ENCODE measurements at regions not wholly inside any gene's neighbourhood (a gene's known extent, or its start where the extent isn't known, plus 50 kb on each side); places are given as distances from the start of the nearest gene placed in this dataset.

GRCh38 chr2:49379406-49379805 is 225.1 kb upstream of the FSHR start:
- no peaks in the 10 kb centered on the region for H3K4me1 ChIP-seq (ENCODE audit: control insufficient read depth in 1 of 2, insufficient read depth in 2 of 2, low read depth in 1 of 2, low read length in 1 of 2)
- no peak overlapping the region for H3K9ac ChIP-seq
- no peak overlapping the region for H2AFZ ChIP-seq (ENCODE audit: low read depth)
- H3K4me2 ChIP-seq = no peak overlapping the region
- no peak overlapping the region for H3K4me3 ChIP-seq (ENCODE audit: low read depth in 2 of 2, low read length in 1 of 2)
- ChIA-PET CTCF (no interaction called here), POLR2A (no interaction called here)
- no peaks in the 10 kb centered on the region for H3K27me3 ChIP-seq (ENCODE audit: insufficient read depth)
- no peaks in the 10 kb centered on the region for H3K36me3 ChIP-seq (replicated peaks in 1 of 2; ENCODE audit: control insufficient read depth in 1 of 2, insufficient read depth in 2 of 2, low read length in 1 of 2)
- no peak for DNase-seq
- H4K20me1 ChIP-seq (ENCODE audit: insufficient read depth) = no peaks in the 10 kb centered on the region
- H3K27ac ChIP-seq (ENCODE audit: low read depth in 2 of 2, low read length in 1 of 2) = no peak overlapping the region
- no peaks in the 10 kb centered on the region for H3K79me2 ChIP-seq (ENCODE audit: insufficient read depth)
- no peak for TF ChIP-seq RCOR1 (IDR thresholded peaks at IDR 0.05; ENCODE audit: low read length)
- 2% methylated on average over 1 of the region's 1 CpG for WGBS (ENCODE audit: low lambda C conversion rate)
- no peaks in the 10 kb centered on the region for H3F3A ChIP-seq (replicated peaks; ENCODE audit: insufficient read depth)
- 0 out of 2 replicates have a peak, but pooled peaks cover 9% of the 10 kb centered on the region for H3K9me3 ChIP-seq
- no peaks in the 10 kb centered on the region for H3K9me2 ChIP-seq

GRCh38 chr2:49371128-49371701 is 216.9 kb upstream of the FSHR start:
- Histone ChIP-seq H3K79me2 (ENCODE audit: insufficient read depth) (no peaks in the 10 kb centered on the region), H3K9me2 (no peaks in the 10 kb centered on the region), H3K4me1 (ENCODE audit: control insufficient read depth in 1 of 2, insufficient read depth in 2 of 2, low read depth in 1 of 2, low read length in 1 of 2) (no peaks in the 10 kb centered on the region; a peak in 1 of 4 replicates), H4K20me1 (ENCODE audit: insufficient read depth) (no peaks in the 10 kb centered on the region), H3K9ac (no peak overlapping the region), H2AFZ (ENCODE audit: low read depth) (no peak overlapping the region), H3K36me3 (replicated peaks in 1 of 2; ENCODE audit: control insufficient read depth in 1 of 2, insufficient read depth in 2 of 2, low read length in 1 of 2) (no peaks in the 10 kb centered on the region), H3F3A (replicated peaks; ENCODE audit: insufficient read depth) (no peaks in the 10 kb centered on the region), H3K4me3 (ENCODE audit: low read depth in 2 of 2, low read length in 1 of 2) (no peak overlapping the region), H3K27ac (ENCODE audit: low read depth in 2 of 2, low read length in 1 of 2) (no peak overlapping the region), H3K27me3 (ENCODE audit: insufficient read depth) (no peaks in the 10 kb centered on the region), H3K9me3 (no peaks in the 10 kb centered on the region), H3K4me2 (no peak overlapping the region)
- DNase-seq = peak; percentile 5
- CTCF ChIA-PET = interaction anchor here (1.7 kb wide), 1 partner anchor 9 kb away, joined by 7 read pairs; no protein-coding TSS in a partner anchor
- POLR2A ChIA-PET = no interaction called here
- TF ChIP-seq CTCF (IDR thresholded peaks at IDR 0.05) (no peak), PBX3 (IDR thresholded peaks at IDR 0.05) (no peak), JUND (IDR thresholded peaks at IDR 0.05) (no peak), TAF1 (IDR thresholded peaks at IDR 0.05; ENCODE audit: borderline replicate concordance, low read depth, low read length) (no peak), SMC3 (IDR thresholded peaks at IDR 0.05; ENCODE audit: low read depth, low read length) (no peak), USF2 (IDR thresholded peaks at IDR 0.05; ENCODE audit: borderline replicate concordance, low read depth, low read length) (no peak), TEAD4 (IDR thresholded peaks at IDR 0.05; ENCODE audit: borderline replicate concordance, insufficient read depth) (no peak), EZH2phosphoT487 (IDR thresholded peaks at IDR 0.05; ENCODE audit: borderline replicate concordance, low read depth) (no peak), GATA2 (CRISPR knock-in tag; IDR thresholded peaks at IDR 0.05) (no peak), ZBTB33 (IDR thresholded peaks at IDR 0.05; ENCODE audit: borderline replicate concordance, low read depth) (no peak), MXI1 (IDR thresholded peaks at IDR 0.05; ENCODE audit: low read depth, low read length) (no peak), FOXM1 (IDR thresholded peaks at IDR 0.05; ENCODE audit: low read depth) (no peak), YY1 (IDR thresholded peaks at IDR 0.05; ENCODE audit: low read depth) (no peak), NFIC (IDR thresholded peaks at IDR 0.05; ENCODE audit: borderline replicate concordance) (no peak), SIN3A (IDR thresholded peaks at IDR 0.05; ENCODE audit: borderline replicate concordance, low read depth, low read length) (no peak), REST (IDR thresholded peaks at IDR 0.05; ENCODE audit: low read depth, low read length) (no peak), EP300 (IDR thresholded peaks at IDR 0.05; ENCODE audit: borderline replicate concordance in 1 of 2, low read depth in 1 of 2, low read length in 1 of 2) (no peak)

Measured in SK-N-SH (cell line).